ENCODE measurements at regions not wholly inside any gene's neighbourhood (a gene's known extent, or its start where the extent isn't known, plus 50 kb on each side); places are given as distances from the start of the nearest gene placed in this dataset.

DNA sequence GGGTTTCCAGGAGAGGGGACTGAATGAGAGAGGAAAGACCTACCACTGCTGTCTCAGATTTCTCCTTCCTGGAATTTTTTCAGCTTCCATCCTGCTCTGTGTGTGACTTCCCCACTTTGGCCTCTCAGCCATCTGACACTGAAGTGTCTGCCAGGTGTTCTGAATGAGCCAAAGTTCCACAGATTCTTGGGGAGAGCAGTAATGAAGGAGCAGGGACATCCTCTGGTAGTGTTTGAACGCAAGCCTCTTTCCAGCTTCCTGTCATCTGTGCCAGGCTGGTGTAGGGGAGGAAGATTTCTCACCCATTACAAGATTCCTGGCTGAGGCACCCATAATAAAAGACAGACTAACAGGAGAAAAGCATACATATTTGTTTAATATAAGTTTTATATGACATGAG is 141.7 kb upstream of the NRXN3 start:
- Mint-ChIP-seq H3K27ac (no peak overlapping the region), H3K36me3 (ENCODE audit: insufficient read depth in 1 of 3, low read depth in 3 of 3) (peaks cover 0 to 11% (median 3%) of the 10 kb centered on the region in 3 experiments; a peak in 5 of 7 replicates), H3K4me3 (no peak overlapping the region), H3K4me1 (peaks cover 29 to 36% of the 10 kb centered on the region in 2 experiments), H3K27me3 (ENCODE audit: low read depth) (peaks cover 5% of the 10 kb centered on the region), H3K9me3 (peaks cover 4 to 6% of the 10 kb centered on the region in 2 experiments; a peak in 3 of 5 replicates)
- Histone ChIP-seq H3K27ac (ENCODE audit: insufficient read length, low read depth, low read length) (no peak overlapping the region), H2BK5ac (ENCODE audit: insufficient read length, low read length) (no peak overlapping the region), H2AK5ac (ENCODE audit: insufficient read length, low read length) (no peak overlapping the region), H3K4me1 (ENCODE audit: insufficient read depth, low read length) (peaks cover 4% of the 10 kb centered on the region; the same call in 1 of the 2 replicates), H3T11ph (ENCODE audit: low read length) (no peak overlapping the region), H3K9ac (ENCODE audit: extremely low read depth, insufficient read length, low read length) (no peak overlapping the region), H3K4ac (ENCODE audit: low read depth, low read length) (no peak overlapping the region), H3K27me3 (ENCODE audit: insufficient read depth, low read length) (no peaks in the 10 kb centered on the region), H3K23ac (ENCODE audit: insufficient read length, low read depth, low read length) (no peak overlapping the region), H2AFZ (ENCODE audit: low read length) (no peak overlapping the region), H3K9me3 (ENCODE audit: control insufficient read depth, low read depth, low read length) (no peaks in the 10 kb centered on the region), H3K79me2 (ENCODE audit: insufficient read depth, low read length) (no peaks in the 10 kb centered on the region), H3K14ac (ENCODE audit: insufficient read depth, low read length) (no peak overlapping the region), H4K91ac (ENCODE audit: insufficient read length, low read depth, low read length) (no peak overlapping the region), H2BK20ac (ENCODE audit: low read depth, low read length, poor library complexity, severe bottlenecking) (no peak overlapping the region), H2BK12ac (ENCODE audit: insufficient read length, low read depth, low read length) (no peak overlapping the region), H2BK120ac (ENCODE audit: low read depth, low read length, poor library complexity, severe bottlenecking) (no peak overlapping the region), H4K20me1 (ENCODE audit: control insufficient read depth, insufficient read depth, insufficient read length) (no peaks in the 10 kb centered on the region), H4K5ac (ENCODE audit: insufficient read length, low read depth, low read length) (no peak overlapping the region), H3K18ac (ENCODE audit: insufficient read length, low read depth, low read length) (no peak overlapping the region), H3K79me1 (ENCODE audit: insufficient read depth, low read depth, low read length, poor library complexity, severe bottlenecking) (no peaks in the 10 kb centered on the region), H2BK15ac (ENCODE audit: low read depth, low read length) (no peak overlapping the region), H3K56ac (ENCODE audit: insufficient read length, low read depth, low read length) (no peak overlapping the region), H3K4me2 (ENCODE audit: insufficient read depth, insufficient read length, low read length) (no peak overlapping the region), H3K23me2 (ENCODE audit: insufficient read length, low read depth, low read length, poor library complexity, severe bottlenecking) (no peaks in the 10 kb centered on the region), H4K8ac (replicated peaks; ENCODE audit: insufficient read length, low read depth, low read length) (no peak overlapping the region)
- TF ChIP-seq, protein P1, sequence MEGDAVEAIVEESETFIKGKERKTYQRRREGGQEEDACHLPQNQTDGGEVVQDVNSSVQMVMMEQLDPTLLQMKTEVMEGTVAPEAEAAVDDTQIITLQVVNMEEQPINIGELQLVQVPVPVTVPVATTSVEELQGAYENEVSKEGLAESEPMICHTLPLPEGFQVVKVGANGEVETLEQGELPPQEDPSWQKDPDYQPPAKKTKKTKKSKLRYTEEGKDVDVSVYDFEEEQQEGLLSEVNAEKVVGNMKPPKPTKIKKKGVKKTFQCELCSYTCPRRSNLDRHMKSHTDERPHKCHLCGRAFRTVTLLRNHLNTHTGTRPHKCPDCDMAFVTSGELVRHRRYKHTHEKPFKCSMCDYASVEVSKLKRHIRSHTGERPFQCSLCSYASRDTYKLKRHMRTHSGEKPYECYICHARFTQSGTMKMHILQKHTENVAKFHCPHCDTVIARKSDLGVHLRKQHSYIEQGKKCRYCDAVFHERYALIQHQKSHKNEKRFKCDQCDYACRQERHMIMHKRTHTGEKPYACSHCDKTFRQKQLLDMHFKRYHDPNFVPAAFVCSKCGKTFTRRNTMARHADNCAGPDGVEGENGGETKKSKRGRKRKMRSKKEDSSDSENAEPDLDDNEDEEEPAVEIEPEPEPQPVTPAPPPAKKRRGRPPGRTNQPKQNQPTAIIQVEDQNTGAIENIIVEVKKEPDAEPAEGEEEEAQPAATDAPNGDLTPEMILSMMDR (conservative IDR thresholded peaks at IDR 0.05) = no peak
- DNase-seq = no peak
- no CpG with 5 or more reads among the region's 1 CpG for WGBS (ENCODE audit: extremely low coverage, insufficient read length, low lambda C conversion rate)
